ENCODE measurements at regions not wholly inside any gene's neighbourhood (a gene's known extent, or its start where the extent isn't known, plus 50 kb on each side); places are given as distances from the start of the nearest gene placed in this dataset.
A peak's percentile ranks its signal among the peaks of the same experiment; 100 is the strongest.
"Not testable (repeated sequence)": the region's sequence is repeated elsewhere in the genome, so short reads cannot be mapped to it uniquely, and the experiment has no call there.

DNA sequence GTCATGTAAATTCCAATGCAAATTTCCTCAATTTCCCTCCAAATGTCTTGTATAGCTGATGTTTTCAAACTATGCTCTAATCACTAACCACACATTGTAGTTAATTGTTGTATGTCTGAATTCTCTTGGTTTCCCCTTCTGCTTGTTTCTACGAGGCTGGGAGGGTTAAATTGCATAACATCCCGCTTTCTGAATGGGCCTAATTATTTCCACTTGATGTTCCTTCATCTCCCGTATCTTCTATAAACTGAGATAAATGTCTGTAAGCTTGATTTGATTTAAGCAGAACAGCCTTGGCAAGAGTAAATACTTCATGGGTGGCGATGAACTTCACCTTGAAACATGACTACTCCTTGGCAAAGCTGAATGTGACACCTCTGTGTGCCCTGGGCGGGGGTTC, 72.2 kb downstream of the SERINC2 start:
- DNase-seq (no peak), ATAC-seq (no peak)
- no peak overlapping the region for H3K27ac ChIP-seq
- H3K9me3 ChIP-seq = no peaks in the 10 kb centered on the region
- intact Hi-C loops (cut with DNase I) = no loop called here
- no peaks in the 10 kb centered on the region for H3K36me3 ChIP-seq
- H3K27me3 ChIP-seq (ENCODE audit: low read depth) = no peaks in the 10 kb centered on the region
- H3K4me3 ChIP-seq = no peak overlapping the region
- TF ChIP-seq, protein P1, sequence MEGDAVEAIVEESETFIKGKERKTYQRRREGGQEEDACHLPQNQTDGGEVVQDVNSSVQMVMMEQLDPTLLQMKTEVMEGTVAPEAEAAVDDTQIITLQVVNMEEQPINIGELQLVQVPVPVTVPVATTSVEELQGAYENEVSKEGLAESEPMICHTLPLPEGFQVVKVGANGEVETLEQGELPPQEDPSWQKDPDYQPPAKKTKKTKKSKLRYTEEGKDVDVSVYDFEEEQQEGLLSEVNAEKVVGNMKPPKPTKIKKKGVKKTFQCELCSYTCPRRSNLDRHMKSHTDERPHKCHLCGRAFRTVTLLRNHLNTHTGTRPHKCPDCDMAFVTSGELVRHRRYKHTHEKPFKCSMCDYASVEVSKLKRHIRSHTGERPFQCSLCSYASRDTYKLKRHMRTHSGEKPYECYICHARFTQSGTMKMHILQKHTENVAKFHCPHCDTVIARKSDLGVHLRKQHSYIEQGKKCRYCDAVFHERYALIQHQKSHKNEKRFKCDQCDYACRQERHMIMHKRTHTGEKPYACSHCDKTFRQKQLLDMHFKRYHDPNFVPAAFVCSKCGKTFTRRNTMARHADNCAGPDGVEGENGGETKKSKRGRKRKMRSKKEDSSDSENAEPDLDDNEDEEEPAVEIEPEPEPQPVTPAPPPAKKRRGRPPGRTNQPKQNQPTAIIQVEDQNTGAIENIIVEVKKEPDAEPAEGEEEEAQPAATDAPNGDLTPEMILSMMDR (IDR thresholded peaks at IDR 0.05) = no peak
- H3K4me1 ChIP-seq = peaks cover 7% of the 10 kb centered on the region

DNA sequence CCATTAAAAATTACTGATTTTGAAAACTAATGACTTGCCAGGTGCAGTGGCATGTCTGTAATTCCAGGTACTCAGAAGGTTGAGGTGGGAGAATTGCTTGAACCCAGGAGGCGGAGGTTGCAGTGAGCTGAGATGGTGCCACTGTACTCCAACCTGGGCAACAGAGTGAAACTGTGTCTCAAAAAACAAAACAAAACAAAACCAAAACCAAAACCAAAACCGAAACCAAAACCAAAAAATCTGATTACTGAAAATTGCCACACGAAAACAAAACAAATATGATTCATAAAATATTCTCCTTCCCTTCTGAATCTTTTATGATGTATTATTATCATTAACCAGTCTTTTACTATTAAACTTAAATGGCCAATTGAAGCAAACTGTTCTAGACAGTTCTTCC, 74.1 kb downstream of the SERINC2 start:
- Histone ChIP-seq H3K27me3 (ENCODE audit: low read depth) (no peaks in the 10 kb centered on the region), H3K4me1 (peaks cover 7% of the 10 kb centered on the region), H3K9me3 (no peaks in the 10 kb centered on the region), H3K27ac (peak overlapping the region; percentile 11), H3K4me3 (no peak overlapping the region), H3K36me3 (no peaks in the 10 kb centered on the region)
- DNase-seq = no peak
- intact Hi-C loops (cut with DNase I) = no loop called here
- no peak for ATAC-seq
- TF ChIP-seq, protein P1 (IDR thresholded peaks at IDR 0.05) = no peak

DNA sequence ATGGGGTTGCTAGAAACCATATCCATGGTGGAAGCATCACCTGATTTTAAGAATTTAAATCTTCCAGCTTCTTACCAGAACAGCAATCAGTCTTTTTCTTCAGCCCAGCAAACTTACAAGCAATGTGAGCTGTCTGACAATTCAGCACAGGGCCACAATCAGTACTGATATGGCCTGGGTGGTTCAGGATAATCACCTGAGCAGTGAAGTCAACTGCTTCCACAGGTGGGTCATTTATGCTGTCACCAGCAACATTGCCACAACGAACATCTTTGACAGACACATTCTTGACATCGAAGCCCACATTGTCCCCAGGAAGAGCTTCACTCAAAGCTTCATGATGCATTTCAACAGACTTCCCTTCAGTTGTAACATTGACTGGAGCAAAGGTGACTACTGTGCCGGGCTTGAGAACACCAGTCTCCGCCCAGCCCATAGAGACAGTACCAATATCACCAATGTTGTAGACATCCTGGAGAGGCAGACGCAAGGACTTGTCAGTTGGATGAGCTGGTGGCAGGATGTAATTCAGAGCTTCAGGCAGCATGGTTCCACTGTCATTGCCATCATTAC, 74.8 kb downstream of the SERINC2 start:
- TF ChIP-seq, protein P1 (IDR thresholded peaks at IDR 0.05) = no peak
- ATAC-seq (peak; percentile 56 to 75), DNase-seq (no peak)
- no peak overlapping the region for H3K4me3 ChIP-seq
- no peaks in the 10 kb centered on the region for H3K27me3 ChIP-seq (ENCODE audit: low read depth)
- intact Hi-C loops (cut with DNase I) = no loop called here
- no peaks in the 10 kb centered on the region for H3K36me3 ChIP-seq
- peaks cover 7% of the 10 kb centered on the region for H3K4me1 ChIP-seq
- H3K9me3 ChIP-seq = no peaks in the 10 kb centered on the region
- H3K27ac ChIP-seq = peak overlapping the region; percentile 11

- Histone ChIP-seq H3K9me3 (no peaks in the 10 kb centered on the region), H3K27ac (no peak overlapping the region), H3K4me3 (no peak overlapping the region), H3K4me1 (peaks cover 6% of the 10 kb centered on the region), H3K27me3 (ENCODE audit: low read depth) (no peaks in the 10 kb centered on the region), H3K36me3 (no peaks in the 10 kb centered on the region)
- ATAC-seq = no peak
- no peak for DNase-seq
- intact Hi-C loops (cut with DNase I) = no loop called here
- TF ChIP-seq, protein P1 (IDR thresholded peaks at IDR 0.05) = no peak
These were observed 75.5 kb downstream of the SERINC2 start for GRCh38 chr1:31488528-31488927.

DNA sequence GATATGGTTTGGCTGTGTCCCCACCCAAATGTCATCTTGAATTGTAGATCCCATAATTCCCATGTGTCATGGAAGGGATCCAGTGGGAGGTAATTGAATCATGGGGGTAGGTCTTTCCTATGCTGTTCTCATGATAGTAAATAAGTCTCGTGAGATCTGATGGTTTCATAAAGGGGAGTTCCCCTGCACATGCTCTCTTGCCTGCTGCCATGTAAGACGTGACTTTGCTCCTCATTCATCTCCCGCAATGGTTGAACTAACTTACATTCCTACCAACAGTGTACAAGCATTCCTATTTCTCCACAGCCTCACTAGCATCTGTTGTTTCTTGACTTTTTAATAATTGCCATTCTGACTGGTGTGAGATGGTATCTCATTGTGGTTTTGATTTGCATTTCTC, 76.6 kb downstream of the SERINC2 start:
- H3K4me3 ChIP-seq; DNase-seq; H3K4me1 ChIP-seq; H3K9me3 ChIP-seq; H3K27me3 ChIP-seq (ENCODE audit: low read depth); ATAC-seq; H3K36me3 ChIP-seq; H3K27ac ChIP-seq; intact Hi-C loops (cut with DNase I): not testable (repeated sequence)

GRCh38 chr1:31490596-31490995, 77.6 kb downstream of the SERINC2 start:
- H3K27me3 ChIP-seq (ENCODE audit: low read depth); H3K4me1 ChIP-seq; H3K4me3 ChIP-seq; ATAC-seq; H3K27ac ChIP-seq; intact Hi-C loops (cut with DNase I); H3K9me3 ChIP-seq; DNase-seq; H3K36me3 ChIP-seq: not testable (repeated sequence)

DNA sequence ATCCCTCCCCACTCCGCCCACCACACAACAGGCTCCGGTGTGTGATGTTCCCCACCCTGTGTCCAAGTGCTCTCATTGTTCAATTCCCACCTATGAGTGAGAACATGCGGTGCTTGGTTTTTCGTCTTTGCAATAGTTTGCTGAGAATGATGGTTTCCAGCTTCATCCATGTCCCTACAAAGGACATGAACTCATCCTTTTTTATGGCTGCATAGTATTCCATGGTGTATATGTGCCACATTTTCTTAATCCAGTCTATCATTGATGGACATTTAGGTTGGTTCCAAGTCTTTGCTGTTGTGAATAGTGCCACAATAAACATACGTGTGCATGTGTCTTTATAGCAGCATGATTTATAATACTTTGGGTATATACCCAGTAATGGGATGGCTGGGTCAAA, 81.0 kb upstream of the TINAGL1 start:
- H3K27ac ChIP-seq; DNase-seq; ATAC-seq; H3K4me3 ChIP-seq; intact Hi-C loops (cut with DNase I); H3K27me3 ChIP-seq (ENCODE audit: low read depth); H3K36me3 ChIP-seq; H3K9me3 ChIP-seq; H3K4me1 ChIP-seq: not testable (repeated sequence)

- ATAC-seq; H3K36me3 ChIP-seq; intact Hi-C loops (cut with DNase I): not testable (repeated sequence)
These were observed 80.5 kb upstream of the TINAGL1 start for GRCh38 chr1:31495770-31496169.

More at GRCh38 chr1:31495770-31496169, 80.5 kb upstream of the TINAGL1 start:
- not testable (repeated sequence) for H3K9me3 ChIP-seq; H3K4me3 ChIP-seq; H3K4me1 ChIP-seq; H3K27me3 ChIP-seq (ENCODE audit: low read depth); H3K27ac ChIP-seq; DNase-seq
